Sigmoid colon (tissue), 4 donors: ENCODE measurements at regions not wholly inside any gene's neighbourhood (a gene's known extent, or its start where the extent isn't known, plus 50 kb on each side); places are given as distances from the start of the nearest gene placed in this dataset.

Source experiments
- EP300 ChIP-seq, 4 donors: sonication (generic); formaldehyde crosslinking; IDR thresholded peaks; one replicate each; pipeline ENCODE4 v1.6.1; 2017; ENCODE audit warnings: antibody characterized with exemption in 4 of 4
- POLR2A ChIP-seq, 2 donors: fragments of 450-650 bp; IDR thresholded peaks; one replicate each; pipeline ENCODE4 v1.6.1; 2016; ENCODE audit warnings: antibody characterized with exemption in 2 of 2, mild to moderate bottlenecking in 2 of 2, moderate library complexity in 2 of 2
- POLR2AphosphoS5 ChIP-seq, 4 donors: sonication (generic); formaldehyde crosslinking; IDR thresholded peaks; one replicate each; pipeline ENCODE4 v1.6.1; 2017; ENCODE audit warnings: antibody characterized with exemption in 4 of 4
- TF ChIP-seq, protein P1 (sequence below), 4 experiments: fragments of 450-650 bp in 3 of 4; fragments of 200-600 bp in 1 of 4; IDR thresholded peaks; one replicate each; pipeline ENCODE4 v1.5.1; 2016 to 2019; ENCODE audit warnings: antibody characterized with exemption in 4 of 4, mild to moderate bottlenecking in 3 of 4, moderate library complexity in 2 of 4

DNA sequence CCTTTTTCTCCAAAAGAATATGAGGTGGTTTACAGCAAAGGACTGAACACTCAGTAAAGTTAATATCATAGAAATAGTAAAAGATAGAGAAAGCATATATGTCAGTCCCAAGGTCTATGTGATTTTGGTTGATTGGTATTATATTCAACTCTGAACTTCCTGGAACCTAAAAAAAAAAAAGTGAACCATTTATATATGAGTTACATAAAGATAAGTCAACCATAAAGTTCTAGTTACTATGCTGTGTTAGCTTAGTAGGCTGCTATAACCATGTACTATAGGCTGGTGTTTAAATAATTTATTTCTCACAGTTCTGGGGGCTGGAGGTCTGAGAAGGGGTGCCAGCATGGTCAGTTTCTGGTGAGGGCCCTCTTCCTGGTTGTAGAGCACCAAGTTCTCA, 475.6 kb downstream of the KLF12 start:
- TF ChIP-seq, protein P1, sequence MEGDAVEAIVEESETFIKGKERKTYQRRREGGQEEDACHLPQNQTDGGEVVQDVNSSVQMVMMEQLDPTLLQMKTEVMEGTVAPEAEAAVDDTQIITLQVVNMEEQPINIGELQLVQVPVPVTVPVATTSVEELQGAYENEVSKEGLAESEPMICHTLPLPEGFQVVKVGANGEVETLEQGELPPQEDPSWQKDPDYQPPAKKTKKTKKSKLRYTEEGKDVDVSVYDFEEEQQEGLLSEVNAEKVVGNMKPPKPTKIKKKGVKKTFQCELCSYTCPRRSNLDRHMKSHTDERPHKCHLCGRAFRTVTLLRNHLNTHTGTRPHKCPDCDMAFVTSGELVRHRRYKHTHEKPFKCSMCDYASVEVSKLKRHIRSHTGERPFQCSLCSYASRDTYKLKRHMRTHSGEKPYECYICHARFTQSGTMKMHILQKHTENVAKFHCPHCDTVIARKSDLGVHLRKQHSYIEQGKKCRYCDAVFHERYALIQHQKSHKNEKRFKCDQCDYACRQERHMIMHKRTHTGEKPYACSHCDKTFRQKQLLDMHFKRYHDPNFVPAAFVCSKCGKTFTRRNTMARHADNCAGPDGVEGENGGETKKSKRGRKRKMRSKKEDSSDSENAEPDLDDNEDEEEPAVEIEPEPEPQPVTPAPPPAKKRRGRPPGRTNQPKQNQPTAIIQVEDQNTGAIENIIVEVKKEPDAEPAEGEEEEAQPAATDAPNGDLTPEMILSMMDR (IDR thresholded peaks at IDR 0.05): no peak
- TF ChIP-seq POLR2A (IDR thresholded peaks at IDR 0.05) (no peak), EP300 (IDR thresholded peaks at IDR 0.05) (no peak), POLR2AphosphoS5 (IDR thresholded peaks at IDR 0.05) (no peak)
